B cell (primary cell): ENCODE measurements at regions not wholly inside any gene's neighbourhood (a gene's known extent, or its start where the extent isn't known, plus 50 kb on each side); places are given as distances from the start of the nearest gene placed in this dataset.

Experiments used
- EZH2 ChIP-seq: IDR thresholded peaks from 2 replicates; pipeline ENCODE4 v1.6.1; 2012; ENCODE audit warnings: borderline replicate concordance, low read depth, mild to moderate bottlenecking, moderate library complexity, low read length; ENCODE audit not compliant: insufficient read depth, poor library complexity, severe bottlenecking
- TF ChIP-seq, protein P1 (sequence below): fragments of 200-600 bp; IDR thresholded peaks from one replicate; pipeline ENCODE4 v1.8.0; 2022; ENCODE audit warnings: antibody characterized with exemption, mild to moderate bottlenecking

DNA sequence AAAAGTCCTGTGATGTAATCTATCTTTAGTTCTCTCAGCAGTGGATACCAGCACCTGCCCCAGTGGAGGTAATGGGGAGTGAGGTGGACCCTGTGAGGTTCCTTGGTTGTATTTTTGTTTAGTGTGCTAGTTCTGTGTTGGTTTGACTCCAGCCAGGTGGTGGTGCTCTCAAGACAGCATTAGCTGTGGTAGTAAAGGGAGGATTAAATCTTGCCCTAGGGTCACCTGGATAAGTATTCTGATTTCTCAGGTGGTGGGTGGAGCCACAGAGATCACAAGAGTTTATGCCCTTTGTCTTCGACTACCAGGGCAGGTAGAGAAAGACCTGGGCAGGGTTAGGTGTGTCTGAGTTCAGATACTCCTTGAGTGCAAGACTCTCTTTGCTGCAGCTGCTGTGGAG lies 176.3 kb upstream of the EDA2R start:
- TF ChIP-seq, protein P1, sequence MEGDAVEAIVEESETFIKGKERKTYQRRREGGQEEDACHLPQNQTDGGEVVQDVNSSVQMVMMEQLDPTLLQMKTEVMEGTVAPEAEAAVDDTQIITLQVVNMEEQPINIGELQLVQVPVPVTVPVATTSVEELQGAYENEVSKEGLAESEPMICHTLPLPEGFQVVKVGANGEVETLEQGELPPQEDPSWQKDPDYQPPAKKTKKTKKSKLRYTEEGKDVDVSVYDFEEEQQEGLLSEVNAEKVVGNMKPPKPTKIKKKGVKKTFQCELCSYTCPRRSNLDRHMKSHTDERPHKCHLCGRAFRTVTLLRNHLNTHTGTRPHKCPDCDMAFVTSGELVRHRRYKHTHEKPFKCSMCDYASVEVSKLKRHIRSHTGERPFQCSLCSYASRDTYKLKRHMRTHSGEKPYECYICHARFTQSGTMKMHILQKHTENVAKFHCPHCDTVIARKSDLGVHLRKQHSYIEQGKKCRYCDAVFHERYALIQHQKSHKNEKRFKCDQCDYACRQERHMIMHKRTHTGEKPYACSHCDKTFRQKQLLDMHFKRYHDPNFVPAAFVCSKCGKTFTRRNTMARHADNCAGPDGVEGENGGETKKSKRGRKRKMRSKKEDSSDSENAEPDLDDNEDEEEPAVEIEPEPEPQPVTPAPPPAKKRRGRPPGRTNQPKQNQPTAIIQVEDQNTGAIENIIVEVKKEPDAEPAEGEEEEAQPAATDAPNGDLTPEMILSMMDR = no peak
- no peak for TF ChIP-seq EZH2
